ENCODE measurements at regions not wholly inside any gene's neighbourhood (a gene's known extent, or its start where the extent isn't known, plus 50 kb on each side); places are given as distances from the start of the nearest gene placed in this dataset.

GRCh38 chr4:11505221-11505971 lies 76.7 kb upstream of the HS3ST1 start:
- no peaks in the 10 kb centered on the region for H3K9me3 ChIP-seq
- 64 to 73% methylated on average over 5 of the region's 5 CpGs for WGBS, 2 donors
- H3K4me1 ChIP-seq = peaks cover 0 to 23% (median 0%) of the 10 kb centered on the region in 9 donors
- no peak overlapping the region for H3K4me3 ChIP-seq
- H3K36me3 ChIP-seq = no peaks in the 10 kb centered on the region
- TF ChIP-seq CTCF (IDR thresholded peaks at IDR 0.05) = no peak
- DNase-seq (no peak), ATAC-seq (peak in 7 of 8 donors; percentile 27 to 77 (median 60))
- no peaks in the 10 kb centered on the region for H3K27me3 ChIP-seq
- peak overlapping the region in 3 of 10 donors; percentile 3 to 25 (median 18) for H3K27ac ChIP-seq
- intact Hi-C loops (cut with DNase I) = loop anchor here in 1 of 10 donors (10.0 kb wide), 1 partner anchor 109 kb away; no protein-coding TSS in a partner anchor

- DNase-seq = peak; percentile 56 to 77
- WGBS, 2 donors = 17 to 25% methylated on average over 3 of the region's 3 CpGs
- no peaks in the 10 kb centered on the region for H3K27me3 ChIP-seq
- peak overlapping the region in 6 of 10 donors; percentile 10 to 80 (median 44) for H3K27ac ChIP-seq
- no peak overlapping the region for H3K4me3 ChIP-seq
- peak; percentile 86 to 99 (median 96) for ATAC-seq
- intact Hi-C loops (cut with DNase I) = loop anchor here in 1 of 10 donors (10.0 kb wide), 1 partner anchor 112 kb away; no protein-coding TSS in a partner anchor
- H3K36me3 ChIP-seq = no peaks in the 10 kb centered on the region
- peaks cover 0 to 5% (median 0%) of the 10 kb centered on the region in 11 donors for H3K9me3 ChIP-seq
- TF ChIP-seq CTCF (IDR thresholded peaks at IDR 0.05) = no peak
- H3K4me1 ChIP-seq = peaks cover 0 to 23% (median 0%) of the 10 kb centered on the region in 9 donors
Observed at GRCh38 chr4:11503166-11503565, 74.5 kb upstream of the HS3ST1 start.

- ATAC-seq = no peak
- intact Hi-C loops (cut with DNase I) = no loop called here
- no peaks in the 10 kb centered on the region for H3K27me3 ChIP-seq
- no peak overlapping the region for H3K4me3 ChIP-seq
- peaks cover 0 to 26% (median 10%) of the 10 kb centered on the region in 11 donors for H3K9me3 ChIP-seq
- H3K4me1 ChIP-seq = peaks cover 0 to 21% (median 0%) of the 10 kb centered on the region in 9 donors
- H3K27ac ChIP-seq = no peak overlapping the region
- no peak for TF ChIP-seq CTCF (IDR thresholded peaks at IDR 0.05)
- WGBS, 2 donors = 41 to 50% methylated on average over 3 of the region's 3 CpGs
- no peaks in the 10 kb centered on the region for H3K36me3 ChIP-seq
- DNase-seq = no peak
Observed at GRCh38 chr4:11497972-11498371, 69.3 kb upstream of the HS3ST1 start.

GRCh38 chr4:11497212-11497806 lies 68.6 kb upstream of the HS3ST1 start:
- whole genome bisulfite sequencing, 2 donors = 88 to 89% methylated on average over 1 of the region's 1 CpG
- Histone ChIP-seq H3K36me3 (no peaks in the 10 kb centered on the region), H3K27ac (no peak overlapping the region), H3K4me1 (peaks cover 0 to 18% (median 0%) of the 10 kb centered on the region in 9 donors), H3K9me3 (peaks cover 0 to 32% (median 10%) of the 10 kb centered on the region in 11 donors), H3K4me3 (no peak overlapping the region), H3K27me3 (no peaks in the 10 kb centered on the region)
- intact Hi-C loops (cut with DNase I) = no loop called here
- DNase-seq (no peak), ATAC-seq (no peak)
- no peak for TF ChIP-seq CTCF (IDR thresholded peaks at IDR 0.05)
